Esophagus squamous epithelium (tissue), 4 donors: ENCODE measurements at regions not wholly inside any gene's neighbourhood (a gene's known extent, or its start where the extent isn't known, plus 50 kb on each side); places are given as distances from the start of the nearest gene placed in this dataset.

Source experiments
- POLR2A ChIP-seq, 4 donors: fragments of 450-650 bp; IDR thresholded peaks; one replicate each; pipeline ENCODE4 v1.6.1; 2017; ENCODE audit warnings: antibody characterized with exemption in 4 of 4, mild to moderate bottlenecking in 4 of 4, moderate library complexity in 3 of 4
- TF ChIP-seq, protein P1 (sequence below), 6 experiments: fragments of 450-650 bp in 4 of 6; fragments of 200-600 bp in 2 of 6; sonication (generic) in 2 of 6; IDR thresholded peaks; one replicate each; pipeline ENCODE4 v1.5.1; 2016 to 2019; ENCODE audit warnings: antibody characterized with exemption in 6 of 6, mild to moderate bottlenecking in 4 of 6, moderate library complexity in 4 of 6

DNA sequence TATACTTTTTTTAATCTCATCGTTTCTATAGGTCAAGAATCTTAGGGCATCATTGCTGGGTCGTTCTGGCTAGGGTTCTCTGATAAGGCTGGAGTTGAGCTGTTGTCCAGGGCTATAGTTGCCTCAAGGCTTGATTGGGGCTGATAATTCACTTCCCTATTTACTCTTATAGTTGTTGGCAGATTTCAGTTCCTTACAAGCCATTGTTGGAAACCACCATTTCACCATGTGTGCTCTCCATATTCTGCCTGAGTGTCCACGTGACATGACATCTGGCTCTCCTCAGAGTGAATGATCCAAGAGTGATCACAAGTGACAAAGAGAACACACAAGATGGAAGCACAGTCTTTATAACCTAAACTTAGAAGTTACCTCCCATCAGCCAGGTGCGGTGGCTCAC lies 852.2 kb downstream of the EFNA5 start:
- TF ChIP-seq, protein P1, sequence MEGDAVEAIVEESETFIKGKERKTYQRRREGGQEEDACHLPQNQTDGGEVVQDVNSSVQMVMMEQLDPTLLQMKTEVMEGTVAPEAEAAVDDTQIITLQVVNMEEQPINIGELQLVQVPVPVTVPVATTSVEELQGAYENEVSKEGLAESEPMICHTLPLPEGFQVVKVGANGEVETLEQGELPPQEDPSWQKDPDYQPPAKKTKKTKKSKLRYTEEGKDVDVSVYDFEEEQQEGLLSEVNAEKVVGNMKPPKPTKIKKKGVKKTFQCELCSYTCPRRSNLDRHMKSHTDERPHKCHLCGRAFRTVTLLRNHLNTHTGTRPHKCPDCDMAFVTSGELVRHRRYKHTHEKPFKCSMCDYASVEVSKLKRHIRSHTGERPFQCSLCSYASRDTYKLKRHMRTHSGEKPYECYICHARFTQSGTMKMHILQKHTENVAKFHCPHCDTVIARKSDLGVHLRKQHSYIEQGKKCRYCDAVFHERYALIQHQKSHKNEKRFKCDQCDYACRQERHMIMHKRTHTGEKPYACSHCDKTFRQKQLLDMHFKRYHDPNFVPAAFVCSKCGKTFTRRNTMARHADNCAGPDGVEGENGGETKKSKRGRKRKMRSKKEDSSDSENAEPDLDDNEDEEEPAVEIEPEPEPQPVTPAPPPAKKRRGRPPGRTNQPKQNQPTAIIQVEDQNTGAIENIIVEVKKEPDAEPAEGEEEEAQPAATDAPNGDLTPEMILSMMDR (IDR thresholded peaks at IDR 0.05): no peak
- no peak for TF ChIP-seq POLR2A (IDR thresholded peaks at IDR 0.05)
